GM21360 (cell line): ENCODE measurements at regions not wholly inside any gene's neighbourhood (a gene's known extent, or its start where the extent isn't known, plus 50 kb on each side); places are given as distances from the start of the nearest gene placed in this dataset.
"Not testable (repeated sequence)": the region's sequence is repeated elsewhere in the genome, so short reads cannot be mapped to it uniquely, and the experiment has no call there.

ENCODE experiments used
- ATAC-seq: cut with Tn5 transposase; IDR thresholded peaks from one replicate; pipeline ENCODE4 v1.9.1; 2021; ENCODE audit warnings: mild to moderate bottlenecking, moderate library complexity; ENCODE audit not compliant: unreplicated experiment

GRCh38 chr2:34787341-34787740 lies 1188.2 kb upstream of the FAM98A start:
- ATAC-seq: no peak

- ATAC-seq: no peak
Measured at GRCh38 chr2:34785206-34785785, 1186.2 kb upstream of the FAM98A start.

- ATAC-seq: no peak
Measured at GRCh38 chr2:34784701-34785100, 1185.6 kb upstream of the FAM98A start.

- ATAC-seq: not testable (repeated sequence)
Measured at GRCh38 chr2:34750742-34751141, 1151.6 kb upstream of the FAM98A start.

GRCh38 chr2:34747643-34748042 lies 1148.5 kb upstream of the FAM98A start:
- ATAC-seq: no peak

- ATAC-seq: no peak
Measured at GRCh38 chr2:34738691-34739090, 1139.6 kb upstream of the FAM98A start.

- no peak for ATAC-seq
Measured at GRCh38 chr2:34737146-34737545, 1138.0 kb upstream of the FAM98A start.

GRCh38 chr2:34736482-34736881 lies 1137.4 kb upstream of the FAM98A start:
- ATAC-seq: no peak

GRCh38 chr2:34734662-34735061 lies 1135.6 kb upstream of the FAM98A start:
- no peak for ATAC-seq

- no peak for ATAC-seq
Measured at GRCh38 chr2:34734042-34734441, 1134.9 kb upstream of the FAM98A start.

GRCh38 chr2:34731292-34731691 lies 1132.2 kb upstream of the FAM98A start:
- ATAC-seq: no peak

- no peak for ATAC-seq
Measured at GRCh38 chr2:34729845-34730244, 1130.7 kb upstream of the FAM98A start.

- ATAC-seq: no peak
Measured at GRCh38 chr2:34724107-34724506, 1125.0 kb upstream of the FAM98A start.

GRCh38 chr2:34723683-34724082 lies 1124.6 kb upstream of the FAM98A start:
- ATAC-seq: no peak

GRCh38 chr2:34719206-34719605 lies 1120.1 kb upstream of the FAM98A start:
- no peak for ATAC-seq

- ATAC-seq: no peak
Measured at GRCh38 chr2:34705551-34706247, 1106.6 kb upstream of the FAM98A start.

- ATAC-seq: no peak
Measured at GRCh38 chr2:34703292-34703691, 1104.2 kb upstream of the FAM98A start.

GRCh38 chr2:34702391-34702790 lies 1103.3 kb upstream of the FAM98A start:
- not testable (repeated sequence) for ATAC-seq

GRCh38 chr2:34677591-34677990 lies 1078.5 kb upstream of the FAM98A start:
- ATAC-seq: not testable (repeated sequence)

GRCh38 chr2:34677119-34677531 lies 1078.0 kb upstream of the FAM98A start:
- not testable (repeated sequence) for ATAC-seq

- no peak for ATAC-seq
Measured at GRCh38 chr2:34670482-34670881, 1071.4 kb upstream of the FAM98A start.

GRCh38 chr2:34666821-34667220 lies 1067.7 kb upstream of the FAM98A start:
- ATAC-seq: no peak

- ATAC-seq: no peak
Measured at GRCh38 chr2:34664266-34664665, 1065.2 kb upstream of the FAM98A start.
